ENCODE measurements at regions not wholly inside any gene's neighbourhood (a gene's known extent, or its start where the extent isn't known, plus 50 kb on each side); places are given as distances from the start of the nearest gene placed in this dataset.

GRCh38 chr1:105636052-105636451 is 1420.4 kb upstream of the PRMT6 start:
- Histone ChIP-seq H3K27me3 (ENCODE audit: insufficient read depth, low read length, poor library complexity, severe bottlenecking) (no peaks in the 10 kb centered on the region), H2AFZ (ENCODE audit: low read length) (no peak overlapping the region), H3K9me2 (replicated peaks; ENCODE audit: low read depth, low read length) (no peaks in the 10 kb centered on the region), H3K4me1 (ENCODE audit: insufficient read depth, low read length, poor library complexity, severe bottlenecking) (no peaks in the 10 kb centered on the region), H3K36me3 (ENCODE audit: insufficient read depth, low read length) (no peaks in the 10 kb centered on the region), H3K9me3 (ENCODE audit: insufficient read depth, low read depth, low read length) (no peaks in the 10 kb centered on the region; the same call in 1 of the 2 replicates), H3K9ac (ENCODE audit: low read depth, low read length, poor library complexity, severe bottlenecking) (no peak overlapping the region), H3K79me2 (ENCODE audit: insufficient read depth, low read length) (no peaks in the 10 kb centered on the region), H3K4me3 (ENCODE audit: low read length, poor library complexity, severe bottlenecking) (no peak overlapping the region), H4K20me1 (ENCODE audit: insufficient read depth, low read length, poor library complexity, severe bottlenecking) (no peaks in the 10 kb centered on the region), H3F3A (ENCODE audit: low read depth) (no peaks in the 10 kb centered on the region), H3K4me2 (ENCODE audit: low read depth, low read length, poor library complexity, severe bottlenecking) (no peak overlapping the region)
- TF ChIP-seq EZH2phosphoT487 (IDR thresholded peaks at IDR 0.05; ENCODE audit: borderline replicate concordance) (no peak), CTCF (conservative IDR thresholded peaks at IDR 0.05; ENCODE audit: low read length) (no peak)

GRCh38 chr1:105641407-105641806 is 1415.1 kb upstream of the PRMT6 start:
- Histone ChIP-seq H3F3A (ENCODE audit: low read depth) (no peaks in the 10 kb centered on the region), H4K20me1 (ENCODE audit: insufficient read depth, low read length, poor library complexity, severe bottlenecking) (no peaks in the 10 kb centered on the region), H3K27me3 (ENCODE audit: insufficient read depth, low read length, poor library complexity, severe bottlenecking) (no peaks in the 10 kb centered on the region), H3K9ac (ENCODE audit: low read depth, low read length, poor library complexity, severe bottlenecking) (no peak overlapping the region), H3K4me1 (ENCODE audit: insufficient read depth, low read length, poor library complexity, severe bottlenecking) (no peaks in the 10 kb centered on the region), H3K4me2 (ENCODE audit: low read depth, low read length, poor library complexity, severe bottlenecking) (no peak overlapping the region), H3K4me3 (ENCODE audit: low read length, poor library complexity, severe bottlenecking) (no peak overlapping the region), H3K9me3 (ENCODE audit: insufficient read depth, low read depth, low read length) (no peaks in the 10 kb centered on the region; the same call in 1 of the 2 replicates), H3K79me2 (ENCODE audit: insufficient read depth, low read length) (no peaks in the 10 kb centered on the region), H3K9me2 (replicated peaks; ENCODE audit: low read depth, low read length) (no peaks in the 10 kb centered on the region), H3K36me3 (ENCODE audit: insufficient read depth, low read length) (no peaks in the 10 kb centered on the region), H2AFZ (ENCODE audit: low read length) (no peak overlapping the region)
- TF ChIP-seq CTCF (conservative IDR thresholded peaks at IDR 0.05; ENCODE audit: low read length) (no peak), EZH2phosphoT487 (IDR thresholded peaks at IDR 0.05; ENCODE audit: borderline replicate concordance) (no peak)

GRCh38 chr1:105652109-105652508 is 1404.4 kb upstream of the PRMT6 start:
- no peaks in the 10 kb centered on the region for H3F3A ChIP-seq (ENCODE audit: low read depth)
- H3K9me2 ChIP-seq (replicated peaks; ENCODE audit: low read depth, low read length), result no peaks in the 10 kb centered on the region
- no peaks in the 10 kb centered on the region for H3K36me3 ChIP-seq (ENCODE audit: insufficient read depth, low read length)
- H4K20me1 ChIP-seq (ENCODE audit: insufficient read depth, low read length, poor library complexity, severe bottlenecking), result no peaks in the 10 kb centered on the region
- H3K27me3 ChIP-seq (ENCODE audit: insufficient read depth, low read length, poor library complexity, severe bottlenecking), result no peaks in the 10 kb centered on the region
- no peak overlapping the region for H3K4me3 ChIP-seq (ENCODE audit: low read length, poor library complexity, severe bottlenecking)
- H3K9ac ChIP-seq (ENCODE audit: low read depth, low read length, poor library complexity, severe bottlenecking), result no peak overlapping the region
- H3K79me2 ChIP-seq (ENCODE audit: insufficient read depth, low read length), result no peaks in the 10 kb centered on the region
- no peaks in the 10 kb centered on the region for H3K9me3 ChIP-seq (ENCODE audit: insufficient read depth, low read depth, low read length)
- TF ChIP-seq EZH2phosphoT487 (IDR thresholded peaks at IDR 0.05; ENCODE audit: borderline replicate concordance) (no peak), CTCF (conservative IDR thresholded peaks at IDR 0.05; ENCODE audit: low read length) (no peak)
- H3K4me1 ChIP-seq (ENCODE audit: insufficient read depth, low read length, poor library complexity, severe bottlenecking), result no peaks in the 10 kb centered on the region
- H2AFZ ChIP-seq (ENCODE audit: low read length), result no peak overlapping the region
- no peak overlapping the region for H3K4me2 ChIP-seq (ENCODE audit: low read depth, low read length, poor library complexity, severe bottlenecking)
